ENCODE measurements at regions not wholly inside any gene's neighbourhood (a gene's known extent, or its start where the extent isn't known, plus 50 kb on each side); places are given as distances from the start of the nearest gene placed in this dataset.

DNA sequence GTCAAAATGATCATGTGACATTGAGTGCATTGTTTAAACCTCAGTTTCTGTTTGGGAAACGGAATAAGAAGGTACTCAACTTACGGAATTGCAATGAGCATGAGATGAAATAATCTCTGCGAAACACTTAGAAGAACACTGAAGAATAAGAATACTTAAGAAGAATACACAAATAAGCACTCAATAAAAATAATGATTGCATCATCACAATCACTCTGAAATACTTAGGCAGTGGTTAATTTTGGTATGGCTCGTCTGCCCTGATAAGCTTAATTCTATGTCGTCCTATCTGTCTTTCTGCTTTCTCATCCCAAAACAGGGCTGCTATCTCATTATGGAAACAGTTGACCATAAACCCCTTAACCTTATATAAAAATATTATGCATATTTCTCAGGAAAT, 823.6 kb downstream of the DIAPH3 start:
- Mint-ChIP-seq H3K4me1 (ENCODE audit: unreplicated experiment) (peaks cover 9% of the 10 kb centered on the region), H3K27ac (ENCODE audit: unreplicated experiment) (no peak overlapping the region), H3K27me3 (ENCODE audit: unreplicated experiment) (no peaks in the 10 kb centered on the region), H3K4me3 (ENCODE audit: unreplicated experiment) (no peak overlapping the region), H3K36me3 (ENCODE audit: low read depth, unreplicated experiment) (no peaks in the 10 kb centered on the region), H3K9me3 (ENCODE audit: unreplicated experiment) (no peaks in the 10 kb centered on the region)
- TF ChIP-seq, protein P1, sequence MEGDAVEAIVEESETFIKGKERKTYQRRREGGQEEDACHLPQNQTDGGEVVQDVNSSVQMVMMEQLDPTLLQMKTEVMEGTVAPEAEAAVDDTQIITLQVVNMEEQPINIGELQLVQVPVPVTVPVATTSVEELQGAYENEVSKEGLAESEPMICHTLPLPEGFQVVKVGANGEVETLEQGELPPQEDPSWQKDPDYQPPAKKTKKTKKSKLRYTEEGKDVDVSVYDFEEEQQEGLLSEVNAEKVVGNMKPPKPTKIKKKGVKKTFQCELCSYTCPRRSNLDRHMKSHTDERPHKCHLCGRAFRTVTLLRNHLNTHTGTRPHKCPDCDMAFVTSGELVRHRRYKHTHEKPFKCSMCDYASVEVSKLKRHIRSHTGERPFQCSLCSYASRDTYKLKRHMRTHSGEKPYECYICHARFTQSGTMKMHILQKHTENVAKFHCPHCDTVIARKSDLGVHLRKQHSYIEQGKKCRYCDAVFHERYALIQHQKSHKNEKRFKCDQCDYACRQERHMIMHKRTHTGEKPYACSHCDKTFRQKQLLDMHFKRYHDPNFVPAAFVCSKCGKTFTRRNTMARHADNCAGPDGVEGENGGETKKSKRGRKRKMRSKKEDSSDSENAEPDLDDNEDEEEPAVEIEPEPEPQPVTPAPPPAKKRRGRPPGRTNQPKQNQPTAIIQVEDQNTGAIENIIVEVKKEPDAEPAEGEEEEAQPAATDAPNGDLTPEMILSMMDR (IDR thresholded peaks at IDR 0.05; ENCODE audit: unreplicated experiment), result no peak
- no peak for DNase-seq (ENCODE audit: low spot score)

DNA sequence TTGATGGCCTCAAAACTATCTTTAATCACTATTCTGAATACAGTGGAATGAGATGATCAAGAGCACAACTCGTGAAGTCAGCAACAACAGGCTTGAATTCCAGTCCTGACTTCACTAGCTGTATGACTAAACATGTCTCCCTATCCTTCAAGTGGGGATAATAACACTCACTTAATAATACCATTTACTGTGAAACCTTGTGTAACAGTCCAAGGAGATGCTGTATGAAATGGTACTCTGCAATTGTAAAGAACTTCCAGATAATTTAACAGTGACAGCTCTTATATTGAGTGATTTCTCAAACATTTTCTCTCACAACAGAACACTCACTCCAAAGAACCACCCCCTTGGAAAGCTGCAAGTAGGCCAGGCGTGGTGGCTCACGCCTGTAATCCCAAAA, 823.1 kb downstream of the DIAPH3 start:
- TF ChIP-seq, protein P1 (IDR thresholded peaks at IDR 0.05; ENCODE audit: unreplicated experiment), result no peak
- no peaks in the 10 kb centered on the region for H3K9me3 Mint-ChIP-seq (ENCODE audit: unreplicated experiment)
- DNase-seq (ENCODE audit: low spot score), result no peak
- no peak overlapping the region for H3K4me3 Mint-ChIP-seq (ENCODE audit: unreplicated experiment)
- H3K27me3 Mint-ChIP-seq (ENCODE audit: unreplicated experiment), result no peaks in the 10 kb centered on the region
- H3K36me3 Mint-ChIP-seq (ENCODE audit: low read depth, unreplicated experiment), result no peaks in the 10 kb centered on the region
- no peak overlapping the region for H3K27ac Mint-ChIP-seq (ENCODE audit: unreplicated experiment)
- peaks cover 9% of the 10 kb centered on the region for H3K4me1 Mint-ChIP-seq (ENCODE audit: unreplicated experiment)

DNA sequence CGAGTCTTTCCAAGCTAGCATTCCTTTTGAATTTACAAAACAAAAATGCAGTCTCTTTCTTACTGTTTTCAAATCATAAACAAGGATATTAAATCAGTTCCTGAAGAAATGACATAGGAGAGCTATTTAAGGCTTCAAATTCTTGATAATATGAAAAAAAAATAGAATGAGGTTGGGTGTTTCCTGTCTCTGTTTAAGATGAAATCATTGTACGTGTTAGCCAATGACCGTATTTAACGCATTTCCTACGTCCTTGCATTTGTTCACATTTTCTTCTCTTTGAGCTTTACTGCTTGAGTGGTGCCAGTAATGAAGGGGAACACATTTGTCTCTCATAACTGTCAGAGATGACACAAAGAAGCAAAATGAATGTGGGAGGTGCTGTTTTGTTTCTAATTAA, 821.3 kb downstream of the DIAPH3 start:
- Mint-ChIP-seq H3K27ac (ENCODE audit: unreplicated experiment) (no peak overlapping the region), H3K4me1 (ENCODE audit: unreplicated experiment) (peaks cover 2% of the 10 kb centered on the region), H3K9me3 (ENCODE audit: unreplicated experiment) (no peaks in the 10 kb centered on the region), H3K4me3 (ENCODE audit: unreplicated experiment) (no peak overlapping the region), H3K27me3 (ENCODE audit: unreplicated experiment) (no peaks in the 10 kb centered on the region), H3K36me3 (ENCODE audit: low read depth, unreplicated experiment) (no peaks in the 10 kb centered on the region)
- TF ChIP-seq, protein P1 (IDR thresholded peaks at IDR 0.05; ENCODE audit: unreplicated experiment), result no peak
- DNase-seq (ENCODE audit: low spot score), result no peak

- H3K27me3 Mint-ChIP-seq (ENCODE audit: unreplicated experiment), result no peaks in the 10 kb centered on the region
- peaks cover 2% of the 10 kb centered on the region for H3K4me1 Mint-ChIP-seq (ENCODE audit: unreplicated experiment)
- H3K9me3 Mint-ChIP-seq (ENCODE audit: unreplicated experiment), result no peaks in the 10 kb centered on the region
- H3K4me3 Mint-ChIP-seq (ENCODE audit: unreplicated experiment), result no peak overlapping the region
- TF ChIP-seq, protein P1 (IDR thresholded peaks at IDR 0.05; ENCODE audit: unreplicated experiment), result no peak
- no peaks in the 10 kb centered on the region for H3K36me3 Mint-ChIP-seq (ENCODE audit: low read depth, unreplicated experiment)
- H3K27ac Mint-ChIP-seq (ENCODE audit: unreplicated experiment), result no peak overlapping the region
- DNase-seq (ENCODE audit: low spot score), result no peak
These were observed 820.6 kb downstream of the DIAPH3 start for GRCh38 chr13:59343132-59343531.

GRCh38 chr13:59343993-59344822, 819.5 kb downstream of the DIAPH3 start:
- Mint-ChIP-seq H3K4me3 (ENCODE audit: unreplicated experiment) (no peak overlapping the region), H3K4me1 (ENCODE audit: unreplicated experiment) (peaks cover 6% of the 10 kb centered on the region), H3K36me3 (ENCODE audit: low read depth, unreplicated experiment) (no peaks in the 10 kb centered on the region), H3K27ac (ENCODE audit: unreplicated experiment) (no peak overlapping the region), H3K9me3 (ENCODE audit: unreplicated experiment) (no peaks in the 10 kb centered on the region), H3K27me3 (ENCODE audit: unreplicated experiment) (no peaks in the 10 kb centered on the region)
- TF ChIP-seq, protein P1 (IDR thresholded peaks at IDR 0.05; ENCODE audit: unreplicated experiment), result no peak
- DNase-seq (ENCODE audit: low spot score), result no peak

Measured in endothelial cell (in vitro differentiated cells).